OCI-LY1 (cell line): ENCODE measurements at regions not wholly inside any gene's neighbourhood (a gene's known extent, or its start where the extent isn't known, plus 50 kb on each side); places are given as distances from the start of the nearest gene placed in this dataset.

ENCODE experiments used
- EZH2 ChIP-seq: fragments of 200-600 bp; sonication (generic), shearing (Covaris generic); IDR thresholded peaks from 2 replicates; pipeline ENCODE4 v1.8.0; 2017; ENCODE audit warnings: borderline replicate concordance, mixed run types, mild to moderate bottlenecking, antibody characterized with exemption, low read length, moderate library complexity, mixed read lengths
- TF ChIP-seq, protein P1 (sequence below): fragments of 200-600 bp; sonication (generic), shearing (Covaris generic); IDR thresholded peaks from 2 replicates; pipeline ENCODE4 v1.5.1; 2017; ENCODE audit warnings: mild to moderate bottlenecking, antibody characterized with exemption, low read length, moderate library complexity, mixed read lengths

DNA sequence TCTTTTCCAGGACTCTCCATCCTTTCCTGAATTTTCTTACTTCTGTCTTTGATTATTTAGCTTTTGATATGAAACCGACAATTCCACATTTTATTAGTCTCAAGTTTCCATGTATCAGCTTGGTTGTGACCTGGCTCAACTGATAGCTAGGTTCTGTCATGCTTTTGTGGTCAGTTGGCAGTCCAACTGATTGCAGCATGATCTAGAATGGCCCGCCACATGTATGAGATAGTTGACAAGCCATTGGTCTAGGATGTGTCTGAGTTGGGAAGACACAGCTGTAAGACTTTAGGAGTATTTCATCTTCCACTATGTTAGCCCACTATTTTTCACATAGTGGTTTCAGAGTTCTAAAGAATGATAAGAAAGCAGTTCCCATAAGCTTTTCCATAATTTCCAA is 117.5 kb upstream of the GRID2 start:
- TF ChIP-seq, protein P1, sequence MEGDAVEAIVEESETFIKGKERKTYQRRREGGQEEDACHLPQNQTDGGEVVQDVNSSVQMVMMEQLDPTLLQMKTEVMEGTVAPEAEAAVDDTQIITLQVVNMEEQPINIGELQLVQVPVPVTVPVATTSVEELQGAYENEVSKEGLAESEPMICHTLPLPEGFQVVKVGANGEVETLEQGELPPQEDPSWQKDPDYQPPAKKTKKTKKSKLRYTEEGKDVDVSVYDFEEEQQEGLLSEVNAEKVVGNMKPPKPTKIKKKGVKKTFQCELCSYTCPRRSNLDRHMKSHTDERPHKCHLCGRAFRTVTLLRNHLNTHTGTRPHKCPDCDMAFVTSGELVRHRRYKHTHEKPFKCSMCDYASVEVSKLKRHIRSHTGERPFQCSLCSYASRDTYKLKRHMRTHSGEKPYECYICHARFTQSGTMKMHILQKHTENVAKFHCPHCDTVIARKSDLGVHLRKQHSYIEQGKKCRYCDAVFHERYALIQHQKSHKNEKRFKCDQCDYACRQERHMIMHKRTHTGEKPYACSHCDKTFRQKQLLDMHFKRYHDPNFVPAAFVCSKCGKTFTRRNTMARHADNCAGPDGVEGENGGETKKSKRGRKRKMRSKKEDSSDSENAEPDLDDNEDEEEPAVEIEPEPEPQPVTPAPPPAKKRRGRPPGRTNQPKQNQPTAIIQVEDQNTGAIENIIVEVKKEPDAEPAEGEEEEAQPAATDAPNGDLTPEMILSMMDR: no peak
- no peak for TF ChIP-seq EZH2
